ENCODE measurements at regions not wholly inside any gene's neighbourhood (a gene's known extent, or its start where the extent isn't known, plus 50 kb on each side); places are given as distances from the start of the nearest gene placed in this dataset.

DNA sequence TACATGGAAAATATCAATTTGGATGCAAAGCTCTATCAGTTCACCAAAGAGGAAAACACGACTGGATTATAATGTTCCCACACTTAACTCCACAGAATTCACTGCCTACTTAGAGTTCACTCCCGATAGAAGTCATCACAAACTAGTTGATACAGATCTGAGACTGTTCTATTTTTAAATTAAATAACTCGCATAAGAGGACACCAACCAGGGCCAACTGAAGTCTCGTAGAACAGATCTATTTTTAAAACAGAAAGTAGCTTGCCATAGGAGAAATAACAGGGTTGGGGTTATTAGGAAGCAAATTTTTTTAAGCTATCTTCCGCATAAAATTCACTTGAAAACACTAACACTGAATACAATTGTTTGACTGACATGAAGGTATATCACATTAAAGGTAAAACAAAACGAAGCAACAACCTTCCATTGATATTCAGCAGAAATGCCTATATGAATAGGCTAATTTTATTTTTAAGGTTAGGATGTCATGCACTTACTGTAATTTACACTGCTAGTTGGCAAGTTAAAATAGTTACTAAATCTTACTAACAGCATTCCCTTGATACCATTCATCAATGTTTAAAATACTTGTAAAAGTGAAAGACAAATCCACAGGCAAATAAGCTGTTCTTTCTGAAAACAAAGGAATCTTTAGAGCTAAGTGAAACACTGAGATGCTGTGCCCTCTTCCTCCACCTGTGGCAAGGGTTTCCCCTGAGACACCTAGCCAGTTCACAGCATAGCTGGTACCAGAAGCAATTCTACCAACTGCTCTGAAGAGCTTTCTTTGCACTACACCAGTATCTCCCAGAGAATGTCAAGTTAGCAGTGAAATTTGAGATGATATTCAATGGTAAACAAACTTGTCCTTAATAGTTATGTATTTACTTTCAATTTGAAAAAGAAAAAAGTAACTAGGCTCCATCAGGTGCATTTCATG lies 186.7 kb upstream of the ANK3 start:
- in situ Hi-C loops (cut with HindIII; ENCODE audit: low sequenced_read_pairs) = no loop called here

DNA sequence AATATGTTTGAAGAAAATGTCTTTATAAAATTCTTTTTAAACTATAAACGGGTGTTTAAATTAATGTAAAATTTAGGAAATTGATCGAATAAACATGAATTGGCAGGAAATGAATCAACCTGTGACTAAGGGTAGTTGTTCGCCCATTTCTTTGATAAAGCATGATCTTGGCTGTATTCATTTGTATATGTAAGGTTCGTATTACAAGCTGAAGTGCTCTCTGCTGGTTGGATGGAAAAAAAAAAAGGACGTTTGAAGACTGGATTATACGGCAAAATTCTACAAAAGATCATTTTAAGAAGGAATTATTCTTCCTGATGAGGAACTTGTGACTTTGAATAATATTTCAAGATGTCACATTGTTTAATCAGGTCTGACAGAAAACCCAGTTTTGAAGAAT lies 185.4 kb upstream of the ANK3 start:
- in situ Hi-C loops (cut with HindIII; ENCODE audit: low sequenced_read_pairs) = no loop called here
- no peak for DNase-seq (ENCODE audit: low spot score)

More for the DNA sequence above, 186.7 kb upstream of the ANK3 start:
- no peak for DNase-seq (ENCODE audit: low spot score)

DNA sequence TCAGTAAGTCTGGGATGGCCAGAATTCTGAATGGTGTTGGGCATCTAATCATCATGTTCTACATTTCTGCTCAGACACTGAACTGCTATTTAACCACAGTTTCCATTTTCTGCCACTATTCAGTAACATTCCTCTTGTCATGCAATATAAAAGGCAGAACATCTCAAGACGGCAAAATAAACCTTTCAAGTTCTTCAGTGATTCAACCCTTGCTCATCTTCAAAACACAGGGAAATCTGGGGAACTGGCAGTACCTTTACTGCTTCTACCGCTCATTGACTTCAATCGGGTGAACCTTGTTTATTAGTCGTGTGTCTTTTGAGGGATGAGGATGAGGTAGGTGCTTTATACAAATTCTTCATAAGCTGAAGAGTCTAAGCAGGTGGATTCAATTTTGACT lies 184.7 kb upstream of the ANK3 start:
- no peak for DNase-seq (ENCODE audit: low spot score)
- in situ Hi-C loops (cut with HindIII; ENCODE audit: low sequenced_read_pairs) = no loop called here

GRCh38 chr10:60573336-60573735 lies 183.7 kb upstream of the ANK3 start:
- DNase-seq (ENCODE audit: low spot score) = peak; percentile 26
- in situ Hi-C loops (cut with HindIII; ENCODE audit: low sequenced_read_pairs) = no loop called here

- in situ Hi-C loops (cut with HindIII; ENCODE audit: low sequenced_read_pairs) = no loop called here
- DNase-seq (ENCODE audit: low spot score) = peak; percentile 62
These were observed 183.0 kb upstream of the ANK3 start for GRCh38 chr10:60572511-60573194.

DNA sequence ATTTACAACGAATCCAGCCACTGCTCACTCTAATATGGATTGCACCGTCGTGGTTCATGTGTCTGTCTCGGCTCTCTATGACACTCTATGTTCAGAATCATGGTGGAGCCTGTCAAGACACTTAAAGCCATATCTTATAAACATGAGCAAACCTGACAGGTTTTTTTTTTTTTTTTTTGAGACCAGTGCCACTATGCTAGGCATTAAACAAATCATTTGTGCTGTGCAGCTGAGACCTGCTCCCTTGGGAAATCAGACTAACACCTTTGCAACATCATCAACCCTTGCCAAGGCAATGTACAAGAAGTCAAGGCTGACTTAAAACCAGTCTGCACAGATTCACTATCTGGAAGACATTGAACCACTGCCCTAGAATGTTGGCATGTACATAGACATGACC lies 181.2 kb upstream of the ANK3 start:
- in situ Hi-C loops (cut with HindIII; ENCODE audit: low sequenced_read_pairs) = no loop called here
- DNase-seq (ENCODE audit: low spot score) = no peak

DNA sequence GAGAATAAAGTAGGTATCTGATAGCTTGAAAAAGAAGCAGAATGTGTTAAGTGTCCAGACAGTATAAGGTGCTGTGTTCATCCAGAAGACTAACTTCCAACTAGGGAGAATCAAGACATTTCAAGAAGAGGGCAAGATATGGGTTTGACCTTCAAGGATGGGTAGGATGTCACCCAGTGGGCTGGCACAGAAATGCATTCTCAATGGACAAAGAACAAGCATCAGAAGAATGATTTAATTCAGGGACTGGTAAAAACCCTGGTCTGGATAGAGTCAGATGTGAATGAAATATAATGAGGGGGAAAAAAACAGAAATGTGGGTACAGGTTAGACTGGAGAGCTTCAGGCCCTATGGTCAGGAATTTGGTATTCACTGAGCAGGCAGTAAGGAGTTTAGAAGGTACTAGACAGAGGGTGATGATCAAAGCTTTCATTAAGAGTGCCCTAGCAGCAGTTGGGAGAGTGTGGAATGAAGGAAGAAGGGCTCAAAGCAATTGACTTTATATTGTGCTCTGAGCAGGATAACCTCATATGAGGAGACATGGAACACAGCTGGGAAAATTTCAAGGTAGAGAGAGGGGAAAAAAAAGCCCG lies 180.7 kb upstream of the ANK3 start:
- in situ Hi-C loops (cut with HindIII; ENCODE audit: low sequenced_read_pairs) = no loop called here
- no peak for DNase-seq (ENCODE audit: low spot score)

DNA sequence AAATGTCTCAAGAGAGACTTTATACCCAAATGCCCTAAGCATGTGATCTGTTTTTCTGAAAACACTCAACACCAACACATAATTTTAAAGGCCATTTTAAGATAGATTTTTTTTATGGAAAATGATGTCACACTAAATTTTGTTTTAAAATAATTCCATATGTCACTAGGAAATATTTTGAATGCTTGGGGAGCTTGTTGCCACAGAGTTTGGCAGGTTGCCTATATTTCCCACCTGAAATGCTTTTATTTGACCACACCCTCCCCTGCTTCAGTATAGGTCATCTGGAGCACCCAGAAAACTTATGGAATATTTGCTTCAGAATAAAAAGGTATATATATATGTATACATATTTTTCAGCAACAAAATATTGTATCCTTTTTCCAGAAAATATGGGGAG lies 180.0 kb upstream of the ANK3 start:
- no peak for DNase-seq (ENCODE audit: low spot score)
- in situ Hi-C loops (cut with HindIII; ENCODE audit: low sequenced_read_pairs) = no loop called here

GRCh38 chr10:60566096-60566495 lies 176.4 kb upstream of the ANK3 start:
- in situ Hi-C loops (cut with HindIII; ENCODE audit: low sequenced_read_pairs) = no loop called here
- no peak for DNase-seq (ENCODE audit: low spot score)

GRCh38 chr10:60565492-60565891 lies 175.8 kb upstream of the ANK3 start:
- in situ Hi-C loops (cut with HindIII; ENCODE audit: low sequenced_read_pairs) = no loop called here
- DNase-seq (ENCODE audit: low spot score) = no peak

DNA sequence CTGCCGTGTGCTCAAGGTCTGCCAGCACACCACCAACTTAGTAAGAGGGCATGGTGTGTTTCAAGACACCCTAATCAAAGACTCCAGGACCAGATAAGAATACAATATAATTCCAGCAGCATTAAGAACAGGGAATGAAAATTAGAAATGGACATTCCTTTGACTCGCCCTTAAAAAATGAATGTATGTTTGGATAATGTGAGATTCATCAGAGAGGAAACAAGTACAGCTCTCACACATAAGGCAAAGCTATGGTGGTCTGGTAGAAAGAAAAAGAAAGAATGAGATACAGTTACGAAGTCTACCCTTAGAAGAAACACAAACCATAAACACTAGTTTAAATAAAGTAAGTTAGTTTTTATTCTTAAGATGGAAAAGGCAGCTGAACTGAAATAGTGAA lies 174.8 kb upstream of the ANK3 start:
- in situ Hi-C loops (cut with HindIII; ENCODE audit: low sequenced_read_pairs) = no loop called here
- no peak for DNase-seq (ENCODE audit: low spot score)

DNA sequence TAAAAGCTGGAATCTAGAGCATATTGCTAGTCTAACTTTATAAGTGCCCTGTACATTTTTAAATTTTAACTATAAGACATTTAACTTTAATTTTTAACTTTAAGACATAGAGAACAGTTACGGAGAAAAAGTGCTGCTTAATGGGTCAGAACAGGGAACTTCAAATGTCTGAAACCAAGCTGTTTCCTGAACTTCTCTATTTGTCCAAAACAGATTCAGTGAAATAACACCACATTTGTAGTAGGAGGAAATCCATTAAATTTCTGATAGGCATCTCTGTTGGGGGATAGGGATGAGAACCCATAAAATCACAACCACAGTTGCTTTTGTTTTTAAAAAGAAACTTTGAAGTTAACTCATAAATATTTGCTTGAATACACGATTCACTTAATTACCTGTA lies 170.8 kb upstream of the ANK3 start:
- in situ Hi-C loops (cut with HindIII; ENCODE audit: low sequenced_read_pairs) = no loop called here

GRCh38 chr10:60555700-60556099 lies 166.0 kb upstream of the ANK3 start:
- no peak for DNase-seq (ENCODE audit: low spot score)
- in situ Hi-C loops (cut with HindIII; ENCODE audit: low sequenced_read_pairs) = no loop called here

More for the DNA sequence above, 170.8 kb upstream of the ANK3 start:
- no peak for DNase-seq (ENCODE audit: low spot score)

- in situ Hi-C loops (cut with HindIII; ENCODE audit: low sequenced_read_pairs) = no loop called here
- peak; percentile 14 for DNase-seq (ENCODE audit: low spot score)
These were observed 160.0 kb upstream of the ANK3 start for GRCh38 chr10:60549686-60550085.

GRCh38 chr10:60542657-60543056 lies 153.0 kb upstream of the ANK3 start:
- no peak for DNase-seq (ENCODE audit: low spot score)
- in situ Hi-C loops (cut with HindIII; ENCODE audit: low sequenced_read_pairs) = no loop called here

- DNase-seq (ENCODE audit: low spot score) = no peak
- in situ Hi-C loops (cut with HindIII; ENCODE audit: low sequenced_read_pairs) = no loop called here
These were observed 151.8 kb upstream of the ANK3 start for GRCh38 chr10:60541451-60541850.

GRCh38 chr10:60537697-60538096 lies 148.0 kb upstream of the ANK3 start:
- no peak for DNase-seq (ENCODE audit: low spot score)
- in situ Hi-C loops (cut with HindIII; ENCODE audit: low sequenced_read_pairs) = no loop called here

GRCh38 chr10:60536529-60537114 lies 146.9 kb upstream of the ANK3 start:
- in situ Hi-C loops (cut with HindIII; ENCODE audit: low sequenced_read_pairs) = no loop called here

GRCh38 chr10:60535427-60535826 lies 145.8 kb upstream of the ANK3 start:
- in situ Hi-C loops (cut with HindIII; ENCODE audit: low sequenced_read_pairs) = no loop called here
- no peak for DNase-seq (ENCODE audit: low spot score)

More at GRCh38 chr10:60536529-60537114, 146.9 kb upstream of the ANK3 start:
- DNase-seq (ENCODE audit: low spot score) = no peak

All from G401 (cell line).